IMR-90 (cell line): ENCODE measurements at regions not wholly inside any gene's neighbourhood (a gene's known extent, or its start where the extent isn't known, plus 50 kb on each side); places are given as distances from the start of the nearest gene placed in this dataset.

Experiments
- ATAC-seq: fragments of 200-7000 bp; cut with Tn5 transposase; 2 replicates; pipeline ENCODE4 v1.9.1; 2020; ENCODE audit warnings: low read depth, mild to moderate bottlenecking, moderate library complexity
- BruUV-seq: library from RNA; stranded (reverse); fragments of 400-500 nt; replicated peaks from 2 replicates; lab custom pipeline; 2021; lab: Mats Ljungman, UMichigan
- CTCF ChIA-PET: fragments of 300-600 bp; formaldehyde crosslinking; extraction: SDS; loops from one replicate; lab custom pipeline; 2021; ENCODE audit warnings: antibody characterized with exemption; lab: Yijun Ruan, JAX
- POLR2A ChIA-PET: fragments of 300-600 bp; sonication (Branson Sonifier 250); formaldehyde crosslinking; loops from one replicate; lab custom pipeline; 2022; ENCODE audit warnings: antibody characterized with exemption; ENCODE audit not compliant: unreplicated experiment; lab: Charles Lee
- DNase-seq: peaks from one replicate; pipeline ENCODE4 v3.0.0; 2013
- H2AFZ ChIP-seq: replicated peaks from 2 replicates; pipeline ENCODE3; 2013; ENCODE audit warnings: low read length, mild to moderate bottlenecking; ENCODE audit not compliant: poor library complexity
- H2AK5ac ChIP-seq: 2 replicates; pipeline ENCODE4 v1.6.1; 2013; ENCODE audit warnings: low read depth, low read length, inconsistent platforms
- H2AK9ac ChIP-seq: replicated peaks from 2 replicates; pipeline ENCODE3; 2013; ENCODE audit warnings: mild to moderate bottlenecking, low read depth, low read length, moderate library complexity; ENCODE audit not compliant: poor library complexity
- H2BK120ac ChIP-seq: 2 replicates; pipeline ENCODE4 v1.6.1; 2013; ENCODE audit warnings: low read depth, low read length, inconsistent platforms
- H2BK15ac ChIP-seq: 3 replicates; pipeline ENCODE4 v1.6.1; 2013; ENCODE audit warnings: low read depth, low read length, inconsistent platforms
- H2BK20ac ChIP-seq: 2 replicates; pipeline ENCODE4 v1.6.1; 2013; ENCODE audit warnings: low read depth, mild to moderate bottlenecking, inconsistent platforms, low read length, moderate library complexity
- H2BK5ac ChIP-seq: 2 replicates; pipeline ENCODE4 v1.6.1; 2013; ENCODE audit warnings: mild to moderate bottlenecking, low read depth, low read length, inconsistent platforms; ENCODE audit not compliant: poor library complexity, severe bottlenecking
- H3K14ac ChIP-seq: replicated peaks from 2 replicates; pipeline ENCODE4 v1.6.1; 2013; ENCODE audit warnings: low read depth, low read length, inconsistent platforms
- H3K18ac ChIP-seq: 2 replicates; pipeline ENCODE4 v1.6.1; 2013; ENCODE audit warnings: low read depth, low read length, control low read depth
- H3K23ac ChIP-seq: 2 replicates; pipeline ENCODE4 v1.6.1; 2013; ENCODE audit warnings: low read depth, low read length, inconsistent platforms
- H3K27ac ChIP-seq: 2 replicates; pipeline ENCODE4 v1.5.1; 2013; ENCODE audit warnings: mild to moderate bottlenecking, control low read depth, low read length; ENCODE audit not compliant: insufficient read depth
- H3K27me3 ChIP-seq: 2 replicates; pipeline ENCODE4 v1.6.1; 2013; ENCODE audit warnings: low read length; ENCODE audit not compliant: control insufficient read depth, insufficient read depth
- H3K36me3 ChIP-seq: 2 replicates; pipeline ENCODE4 v1.6.1; 2013; ENCODE audit warnings: low read length, mixed read lengths; ENCODE audit not compliant: control insufficient read depth, insufficient read depth
- H3K4ac ChIP-seq: 2 replicates; pipeline ENCODE4 v1.6.1; 2013; ENCODE audit warnings: low read depth, low read length, inconsistent platforms
- H3K4me1 ChIP-seq: 2 replicates; pipeline ENCODE4 v1.6.1; 2013; ENCODE audit warnings: low read length, mixed read lengths; ENCODE audit not compliant: control insufficient read depth, insufficient read depth
- H3K4me2 ChIP-seq: 2 replicates; pipeline ENCODE4 v1.6.1; 2013; ENCODE audit warnings: low read depth, mild to moderate bottlenecking, control low read depth, low read length, moderate library complexity
- H3K4me3 ChIP-seq: 2 replicates; pipeline ENCODE4 v1.5.1; 2013; ENCODE audit warnings: low read depth, mild to moderate bottlenecking, control low read depth, low read length, moderate library complexity; ENCODE audit not compliant: insufficient read depth
- H3K56ac ChIP-seq: 2 replicates; pipeline ENCODE4 v1.6.1; 2013; ENCODE audit warnings: low read length, inconsistent platforms; ENCODE audit not compliant: insufficient read depth; ENCODE audit errors: extremely low read depth
- H3K79me1 ChIP-seq, 2 experiments: 2 replicates each; pipeline ENCODE4 v1.6.1; 2013; ENCODE audit warnings: low read length in 2 of 2, inconsistent platforms in 1 of 2, low read depth in 1 of 2
- H3K9ac ChIP-seq: 2 replicates; pipeline ENCODE4 v1.6.1; 2013; ENCODE audit warnings: low read depth, low read length, control low read depth
- H3K9me1 ChIP-seq: 2 replicates; pipeline ENCODE4 v1.6.1; 2013; ENCODE audit warnings: low read length, inconsistent platforms; ENCODE audit not compliant: insufficient read depth
- H3K9me3 ChIP-seq: 2 replicates; pipeline ENCODE4 v1.6.1; 2013; ENCODE audit warnings: low read length; ENCODE audit not compliant: control insufficient read depth, insufficient read depth
- H4K20me1 ChIP-seq: 2 replicates; pipeline ENCODE4 v1.6.1; 2013; ENCODE audit warnings: low read length, inconsistent platforms; ENCODE audit not compliant: insufficient read depth
- H4K5ac ChIP-seq: 2 replicates; pipeline ENCODE4 v1.6.1; 2013; ENCODE audit warnings: mild to moderate bottlenecking, low read depth, low read length, control low read depth
- H4K8ac ChIP-seq, 2 experiments: 2 replicates each; pipeline ENCODE4 v1.6.1; 2013; ENCODE audit warnings: low read depth in 2 of 2, low read length in 2 of 2, control low read depth in 1 of 2, inconsistent platforms in 1 of 2
- H4K91ac ChIP-seq: 2 replicates; pipeline ENCODE4 v1.6.1; 2013; ENCODE audit warnings: low read depth, low read length, inconsistent platforms; ENCODE audit not compliant: insufficient read depth
- BHLHE40 ChIP-seq: fragments of 150-350 bp; IDR thresholded peaks from 2 replicates; pipeline ENCODE4 v1.6.1; 2016; ENCODE audit warnings: mild to moderate bottlenecking, low read depth, low read length
- CEBPB ChIP-seq: IDR thresholded peaks from 2 replicates; pipeline ENCODE4 v1.6.1; 2012; ENCODE audit warnings: low read depth, low read length, improper control_type of control experiment
- CHD1 ChIP-seq: IDR thresholded peaks from 2 replicates; pipeline ENCODE4 v1.6.1; 2012; ENCODE audit warnings: low read depth, low read length, improper control_type of control experiment
- FOS ChIP-seq: fragments of 150-350 bp; IDR thresholded peaks from 2 replicates; pipeline ENCODE4 v1.6.1; 2016; ENCODE audit warnings: low read depth, low read length
- MAFK ChIP-seq: IDR thresholded peaks from 2 replicates; pipeline ENCODE4 v1.6.1; 2012; ENCODE audit warnings: low read depth, low read length, improper control_type of control experiment
- MAZ ChIP-seq: IDR thresholded peaks from 2 replicates; pipeline ENCODE4 v1.6.1; 2012; ENCODE audit warnings: low read depth, mild to moderate bottlenecking, low read length, improper control_type of control experiment, moderate library complexity, borderline replicate concordance
- MXI1 ChIP-seq: IDR thresholded peaks from 2 replicates; pipeline ENCODE4 v1.6.1; 2012; ENCODE audit warnings: low read depth, mild to moderate bottlenecking, low read length, moderate library complexity, borderline replicate concordance
- NFE2L2 ChIP-seq: fragments of 150-350 bp; IDR thresholded peaks from 2 replicates; pipeline ENCODE4 v1.6.1; 2016; ENCODE audit warnings: low read depth, mild to moderate bottlenecking, low read length
- POLR2A ChIP-seq: IDR thresholded peaks from 2 replicates; pipeline ENCODE4 v1.6.1; 2012; ENCODE audit warnings: mild to moderate bottlenecking, low read depth, low read length
- RAD21 ChIP-seq: IDR thresholded peaks from 2 replicates; pipeline ENCODE4 v1.6.1; 2012; ENCODE audit warnings: low read length, improper control_type of control experiment
- RCOR1 ChIP-seq: IDR thresholded peaks from 2 replicates; pipeline ENCODE4 v1.6.1; 2012; ENCODE audit warnings: mild to moderate bottlenecking, low read length, improper control_type of control experiment; ENCODE audit not compliant: insufficient replicate concordance
- RFX5 ChIP-seq: IDR thresholded peaks from 2 replicates; pipeline ENCODE4 v1.8.0; 2012; ENCODE audit warnings: low read depth, mild to moderate bottlenecking, low read length, moderate library complexity
- SMC3 ChIP-seq: fragments of 150-350 bp; IDR thresholded peaks from 2 replicates; pipeline ENCODE4 v1.6.1; 2016; ENCODE audit warnings: low read depth, mild to moderate bottlenecking, antibody characterized with exemption, low read length, moderate library complexity
- WGBS, 2 experiments: methylation state at CpG; one replicate each; pipeline versions ENCODE4 v1.1.5 to v1.1.7; 2013; ENCODE audit warnings: missing lambda C conversion rate in 2 of 2; ENCODE audit not compliant: insufficient read length in 1 of 2; ENCODE audit errors: extremely low coverage in 2 of 2; 5-methylcytosine and 5-hydroxymethylcytosine counted together
- dilution Hi-C: fragments of 300-500 bp; cut with HindIII; formaldehyde crosslinking; loops from one replicate; pipeline ENCODE4 v1.14.3; 2018; ENCODE audit warnings: low sequenced_read_pairs; ENCODE audit not compliant: unreplicated experiment
- in situ Hi-C: fragments of 300-500 bp; cut with MboI; formaldehyde crosslinking; loops from 3 replicates; pipeline ENCODE4 v1.14.3; 2019; ENCODE audit warnings: low sequenced_read_pairs, inconsistent platforms, mixed read lengths
- intact Hi-C: fragments of 100-400 bp; cut with micrococcal nuclease; formaldehyde crosslinking; loops from 2 replicates; pipeline ENCODE4 v1.10.0; 2022
- TF ChIP-seq, protein P1 (sequence below): fragments of 150-350 bp; IDR thresholded peaks from 2 replicates; pipeline ENCODE4 v1.6.1; 2017; ENCODE audit warnings: mild to moderate bottlenecking, antibody characterized with exemption, low read length, low read depth
- TF ChIP-seq, protein P2 (sequence below): fragments of 150-350 bp; IDR thresholded peaks from 2 replicates; pipeline ENCODE4 v1.6.1; 2016; ENCODE audit warnings: low read depth, mild to moderate bottlenecking, low read length, moderate library complexity, borderline replicate concordance
- TF ChIP-seq, protein P3 (sequence below): conservative IDR thresholded peaks from 2 replicates; pipeline ENCODE4 v1.5.1; 2012; ENCODE audit warnings: mild to moderate bottlenecking, low read depth, low read length, improper control_type of control experiment

DNA sequence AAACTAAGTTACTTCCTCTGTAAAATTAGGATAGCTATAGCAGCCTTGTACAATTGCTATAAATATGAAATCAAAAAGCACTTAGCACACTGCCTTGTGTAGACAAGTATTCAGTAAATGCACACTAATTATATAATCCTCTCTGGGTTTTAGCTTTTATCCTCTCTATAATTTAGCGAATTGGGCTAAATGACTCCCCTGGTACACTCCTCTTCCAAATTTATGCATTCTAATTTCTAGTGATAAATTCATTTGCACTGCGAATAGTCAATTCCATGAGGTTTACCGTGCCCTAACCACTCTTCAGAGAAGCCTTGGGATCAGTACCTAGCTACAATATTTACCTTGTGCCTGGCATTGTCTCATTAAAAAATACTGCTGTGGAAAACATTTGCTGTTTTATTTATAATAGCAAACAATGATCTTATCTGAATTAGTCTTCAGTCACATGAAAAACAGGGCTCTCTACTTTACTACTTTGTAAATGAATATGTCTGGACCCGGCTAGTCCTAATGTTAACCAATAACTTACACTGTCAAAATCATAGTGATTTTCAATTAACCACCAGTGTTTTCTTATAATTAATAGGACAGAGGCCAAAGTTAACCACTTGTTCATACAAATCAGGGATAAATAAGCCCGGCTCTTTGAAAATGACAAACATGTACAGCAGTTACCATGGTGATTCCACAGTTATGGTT lies 577.9 kb downstream of the IPMK start:
- DNase-seq (no peak), ATAC-seq (no peak)
- BruUV-seq, result no TSS peak
- Histone ChIP-seq H2AK5ac (no peak overlapping the region), H3K9ac (no peak overlapping the region), H3K36me3 (no peaks in the 10 kb centered on the region), H2BK5ac (no peak overlapping the region), H4K8ac (no peak overlapping the region), H4K5ac (no peak overlapping the region), H3K23ac (no peak overlapping the region), H3K18ac (no peak overlapping the region), H2AK9ac (no peak overlapping the region), H3K79me1 (no peaks in the 10 kb centered on the region), H3K9me3 (no peaks in the 10 kb centered on the region), H3K27me3 (no peaks in the 10 kb centered on the region), H3K4me3 (no peak overlapping the region), H3K9me1 (no peaks in the 10 kb centered on the region), H3K27ac (no peak overlapping the region), H3K14ac (no peak overlapping the region), H3K4me2 (no peak overlapping the region), H4K91ac (no peak overlapping the region), H3K56ac (no peak overlapping the region), H3K4ac (no peak overlapping the region), H3K4me1 (peaks cover 2% of the 10 kb centered on the region; the same call in 1 of the 2 replicates), H2BK20ac (no peak overlapping the region), H2BK15ac (no peak overlapping the region), H2AFZ (no peak overlapping the region), H4K20me1 (no peaks in the 10 kb centered on the region), H2BK120ac (no peak overlapping the region)
- WGBS, 2 experiments, result no CpG with 5 or more reads among the region's 5 CpGs
- POLR2A ChIA-PET, result interaction anchor here (0.5 kb wide), 1 partner anchor 383 kb away, joined by 3 read pairs; no protein-coding TSS in a partner anchor
- TF ChIP-seq, protein P1, sequence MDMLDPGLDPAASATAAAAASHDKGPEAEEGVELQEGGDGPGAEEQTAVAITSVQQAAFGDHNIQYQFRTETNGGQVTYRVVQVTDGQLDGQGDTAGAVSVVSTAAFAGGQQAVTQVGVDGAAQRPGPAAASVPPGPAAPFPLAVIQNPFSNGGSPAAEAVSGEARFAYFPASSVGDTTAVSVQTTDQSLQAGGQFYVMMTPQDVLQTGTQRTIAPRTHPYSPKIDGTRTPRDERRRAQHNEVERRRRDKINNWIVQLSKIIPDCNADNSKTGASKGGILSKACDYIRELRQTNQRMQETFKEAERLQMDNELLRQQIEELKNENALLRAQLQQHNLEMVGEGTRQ, result no peak
- TF ChIP-seq, protein P2, sequence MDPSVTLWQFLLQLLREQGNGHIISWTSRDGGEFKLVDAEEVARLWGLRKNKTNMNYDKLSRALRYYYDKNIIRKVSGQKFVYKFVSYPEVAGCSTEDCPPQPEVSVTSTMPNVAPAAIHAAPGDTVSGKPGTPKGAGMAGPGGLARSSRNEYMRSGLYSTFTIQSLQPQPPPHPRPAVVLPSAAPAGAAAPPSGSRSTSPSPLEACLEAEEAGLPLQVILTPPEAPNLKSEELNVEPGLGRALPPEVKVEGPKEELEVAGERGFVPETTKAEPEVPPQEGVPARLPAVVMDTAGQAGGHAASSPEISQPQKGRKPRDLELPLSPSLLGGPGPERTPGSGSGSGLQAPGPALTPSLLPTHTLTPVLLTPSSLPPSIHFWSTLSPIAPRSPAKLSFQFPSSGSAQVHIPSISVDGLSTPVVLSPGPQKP, result no peak
- no peak for TF ChIP-seq MAFK
- TF ChIP-seq RCOR1, result no peak
- no peak for TF ChIP-seq BHLHE40
- TF ChIP-seq SMC3, result no peak
- TF ChIP-seq MAZ, result no peak
- no peak for TF ChIP-seq RAD21
- no peak for TF ChIP-seq RFX5
- no peak for TF ChIP-seq FOS
- TF ChIP-seq CEBPB, result no peak
- TF ChIP-seq NFE2L2, result no peak
- no peak for TF ChIP-seq CHD1
- TF ChIP-seq POLR2A, result no peak
- TF ChIP-seq, protein P3, sequence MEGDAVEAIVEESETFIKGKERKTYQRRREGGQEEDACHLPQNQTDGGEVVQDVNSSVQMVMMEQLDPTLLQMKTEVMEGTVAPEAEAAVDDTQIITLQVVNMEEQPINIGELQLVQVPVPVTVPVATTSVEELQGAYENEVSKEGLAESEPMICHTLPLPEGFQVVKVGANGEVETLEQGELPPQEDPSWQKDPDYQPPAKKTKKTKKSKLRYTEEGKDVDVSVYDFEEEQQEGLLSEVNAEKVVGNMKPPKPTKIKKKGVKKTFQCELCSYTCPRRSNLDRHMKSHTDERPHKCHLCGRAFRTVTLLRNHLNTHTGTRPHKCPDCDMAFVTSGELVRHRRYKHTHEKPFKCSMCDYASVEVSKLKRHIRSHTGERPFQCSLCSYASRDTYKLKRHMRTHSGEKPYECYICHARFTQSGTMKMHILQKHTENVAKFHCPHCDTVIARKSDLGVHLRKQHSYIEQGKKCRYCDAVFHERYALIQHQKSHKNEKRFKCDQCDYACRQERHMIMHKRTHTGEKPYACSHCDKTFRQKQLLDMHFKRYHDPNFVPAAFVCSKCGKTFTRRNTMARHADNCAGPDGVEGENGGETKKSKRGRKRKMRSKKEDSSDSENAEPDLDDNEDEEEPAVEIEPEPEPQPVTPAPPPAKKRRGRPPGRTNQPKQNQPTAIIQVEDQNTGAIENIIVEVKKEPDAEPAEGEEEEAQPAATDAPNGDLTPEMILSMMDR, result no peak
- no peak for TF ChIP-seq MXI1
- in situ Hi-C loops (no loop called here), dilution Hi-C loops (no loop called here), intact Hi-C loops (no loop called here)
- CTCF ChIA-PET, result no interaction called here
